Gastroesophageal sphincter (tissue), 4 donors: ENCODE measurements at regions not wholly inside any gene's neighbourhood (a gene's known extent, or its start where the extent isn't known, plus 50 kb on each side); places are given as distances from the start of the nearest gene placed in this dataset.
"Not testable (repeated sequence)": the region's sequence is repeated elsewhere in the genome, so short reads cannot be mapped to it uniquely, and the experiment has no call there.

Experiments used
- ATAC-seq: fragments of 150-250 bp; one replicate; pipeline ENCODE4 v1.9.1; 2016; ENCODE audit warnings: mild to moderate bottlenecking, moderate library complexity
- H3K27ac ChIP-seq, 4 donors: fragments of 200-600 bp; sonication (generic) in 3 of 4; 1 replicate in 3 of 4; 2 replicates in 1 of 4; pipeline ENCODE4 v1.5.1; 2016 to 2019
- H3K27me3 ChIP-seq: fragments of 200-600 bp; sonication (generic); one replicate; pipeline ENCODE4 v1.5.1; 2019
- H3K36me3 ChIP-seq, 2 donors: fragments of 200-600 bp; sonication (generic); one replicate each; pipeline ENCODE4 v1.5.1; 2019; ENCODE audit warnings: control low read depth in 1 of 2
- H3K4me1 ChIP-seq, 3 donors: fragments of 200-600 bp; sonication (generic); 1 replicate in 2 of 3; 2 replicates in 1 of 3; pipeline ENCODE4 v1.5.1; 2016 to 2019; ENCODE audit warnings: control low read depth in 2 of 3
- H3K4me3 ChIP-seq, 2 donors: fragments of 200-600 bp; sonication (generic); one replicate each; pipeline ENCODE4 v1.5.1; 2019; ENCODE audit warnings: mild to moderate bottlenecking in 1 of 2, moderate library complexity in 1 of 2
- H3K9me3 ChIP-seq, 3 donors: fragments of 200-600 bp; sonication (generic); one replicate each; pipeline ENCODE4 v1.5.1; 2017 to 2019; ENCODE audit warnings: control low read depth in 2 of 3
- CTCF ChIP-seq, 4 experiments: fragments of 200-600 bp in 2 of 4; fragments of 450-650 bp in 2 of 4; sonication (generic) in 1 of 4; IDR thresholded peaks; one replicate each; pipeline ENCODE4 v1.5.1; 2017 to 2019; ENCODE audit warnings: antibody characterized with exemption in 4 of 4, mild to moderate bottlenecking in 2 of 4, moderate library complexity in 2 of 4
- EP300 ChIP-seq: sonication (generic); formaldehyde crosslinking; IDR thresholded peaks from one replicate; pipeline ENCODE4 v1.6.1; 2017; ENCODE audit warnings: antibody characterized with exemption, mild to moderate bottlenecking
- POLR2A ChIP-seq, 2 donors: fragments of 450-650 bp; IDR thresholded peaks; one replicate each; pipeline ENCODE4 v1.6.1; 2017; ENCODE audit warnings: antibody characterized with exemption in 2 of 2, mild to moderate bottlenecking in 2 of 2, moderate library complexity in 1 of 2
- POLR2AphosphoS5 ChIP-seq: sonication (generic); formaldehyde crosslinking; IDR thresholded peaks from one replicate; pipeline ENCODE4 v1.6.1; 2017; ENCODE audit warnings: antibody characterized with exemption
- WGBS, 2 donors: methylation state at CpG; one replicate each; pipeline ENCODE4 v1.1.5; 2018; ENCODE audit warnings: low coverage in 1 of 2; 5-methylcytosine and 5-hydroxymethylcytosine counted together

GRCh38 chr4:31787701-31788100, 1067.5 kb downstream of the PCDH7 start:
- Histone ChIP-seq H3K9me3 (no peaks in the 10 kb centered on the region), H3K4me3 (no peak overlapping the region), H3K27me3 (no peaks in the 10 kb centered on the region), H3K4me1 (no peaks in the 10 kb centered on the region), H3K36me3 (no peaks in the 10 kb centered on the region), H3K27ac (no peak overlapping the region)
- 29 to 71% methylated on average over 1 of the region's 1 CpG for WGBS, 2 donors
- no peak for TF ChIP-seq EP300
- TF ChIP-seq POLR2AphosphoS5, result no peak
- no peak for TF ChIP-seq CTCF (IDR thresholded peaks at IDR 0.05)
- ATAC-seq, result no peak

DNA sequence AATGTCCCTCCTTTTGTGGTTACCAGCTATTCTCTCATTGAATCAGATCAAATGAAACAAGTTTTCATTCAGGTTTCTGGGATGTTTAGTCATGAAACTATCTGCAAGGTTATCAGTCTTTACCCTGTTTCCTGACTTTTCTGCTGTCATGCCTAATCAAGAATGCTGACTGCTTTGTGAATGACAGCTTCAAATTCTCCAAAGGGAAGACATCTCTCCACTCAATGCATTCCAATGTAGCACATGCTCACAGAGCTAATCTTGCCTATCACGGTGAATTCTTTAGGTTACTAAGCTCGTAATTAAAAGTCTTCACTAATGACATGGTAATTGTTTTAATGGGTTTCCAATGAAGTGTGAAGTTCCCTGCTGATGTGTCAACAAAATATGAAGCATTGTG, 1068.5 kb downstream of the PCDH7 start:
- no peak for ATAC-seq
- WGBS, 2 donors, result 57 to 72% methylated on average over 2 of the region's 2 CpGs
- Histone ChIP-seq H3K27ac (no peak overlapping the region), H3K4me3 (no peak overlapping the region), H3K9me3 (no peaks in the 10 kb centered on the region), H3K4me1 (no peaks in the 10 kb centered on the region), H3K36me3 (no peaks in the 10 kb centered on the region), H3K27me3 (no peaks in the 10 kb centered on the region)
- TF ChIP-seq CTCF (IDR thresholded peaks at IDR 0.05) (no peak), POLR2A (IDR thresholded peaks at IDR 0.05) (no peak), EP300 (no peak), POLR2AphosphoS5 (no peak)

GRCh38 chr4:31791666-31792065, 1071.5 kb downstream of the PCDH7 start:
- H3K27ac ChIP-seq, result no peak overlapping the region
- no peaks in the 10 kb centered on the region for H3K4me1 ChIP-seq
- ATAC-seq, result no peak
- no peak overlapping the region for H3K4me3 ChIP-seq
- TF ChIP-seq CTCF (IDR thresholded peaks at IDR 0.05), result no peak
- TF ChIP-seq POLR2A (IDR thresholded peaks at IDR 0.05), result no peak
- no peak for TF ChIP-seq POLR2AphosphoS5
- TF ChIP-seq EP300, result no peak
- H3K36me3 ChIP-seq, result no peaks in the 10 kb centered on the region
- no peaks in the 10 kb centered on the region for H3K27me3 ChIP-seq
- WGBS, 2 donors, result 67 to 91% methylated on average over 1 of the region's 1 CpG
- H3K9me3 ChIP-seq, result no peaks in the 10 kb centered on the region

- ATAC-seq, result no peak
- TF ChIP-seq POLR2A (IDR thresholded peaks at IDR 0.05) (no peak), EP300 (no peak), CTCF (IDR thresholded peaks at IDR 0.05) (no peak), POLR2AphosphoS5 (no peak)
- 55 to 65% methylated on average over 3 to 4 of the region's 4 CpGs for WGBS, 2 donors
- Histone ChIP-seq H3K36me3 (no peaks in the 10 kb centered on the region), H3K4me1 (no peaks in the 10 kb centered on the region), H3K9me3 (no peaks in the 10 kb centered on the region), H3K27ac (no peak overlapping the region), H3K4me3 (no peak overlapping the region), H3K27me3 (no peaks in the 10 kb centered on the region)
Measured at GRCh38 chr4:31793907-31794306, 1073.7 kb downstream of the PCDH7 start.

DNA sequence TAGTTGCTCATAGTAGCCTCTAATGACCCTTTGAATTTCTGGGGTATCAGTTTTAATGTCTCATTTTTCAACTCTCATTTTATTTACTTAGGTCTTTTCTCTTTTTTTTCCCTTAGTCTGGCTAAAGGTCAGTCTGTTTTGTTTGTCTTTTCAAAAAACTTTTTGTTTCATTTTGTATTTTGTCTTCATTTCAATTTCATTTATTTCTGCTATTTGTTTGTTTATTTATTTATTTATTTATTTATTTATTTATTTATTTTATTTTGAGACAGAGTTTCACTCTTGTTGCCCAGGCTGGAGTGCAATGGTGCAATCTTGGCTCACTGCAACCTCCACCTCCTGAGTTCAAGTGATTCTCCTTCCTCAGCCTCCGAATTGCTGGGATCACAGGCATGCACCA, 1076.9 kb downstream of the PCDH7 start:
- H3K27ac ChIP-seq, H3K27me3 ChIP-seq, H3K4me1 ChIP-seq, H3K4me3 ChIP-seq, ATAC-seq, H3K36me3 ChIP-seq: not testable (repeated sequence)
- WGBS, 2 donors, result 86% methylated on average over 1 of the region's 1 CpG; no CpG with 5 or more reads in 1 of the 2 donors
- peaks cover 0 to 18% (median 0%) of the 10 kb centered on the region in 3 donors for H3K9me3 ChIP-seq
